ENCODE measurements at regions not wholly inside any gene's neighbourhood (a gene's known extent, or its start where the extent isn't known, plus 50 kb on each side); places are given as distances from the start of the nearest gene placed in this dataset.
A peak's percentile ranks its signal among the peaks of the same experiment; 100 is the strongest.
"Not testable (repeated sequence)": the region's sequence is repeated elsewhere in the genome, so short reads cannot be mapped to it uniquely, and the experiment has no call there.

DNA sequence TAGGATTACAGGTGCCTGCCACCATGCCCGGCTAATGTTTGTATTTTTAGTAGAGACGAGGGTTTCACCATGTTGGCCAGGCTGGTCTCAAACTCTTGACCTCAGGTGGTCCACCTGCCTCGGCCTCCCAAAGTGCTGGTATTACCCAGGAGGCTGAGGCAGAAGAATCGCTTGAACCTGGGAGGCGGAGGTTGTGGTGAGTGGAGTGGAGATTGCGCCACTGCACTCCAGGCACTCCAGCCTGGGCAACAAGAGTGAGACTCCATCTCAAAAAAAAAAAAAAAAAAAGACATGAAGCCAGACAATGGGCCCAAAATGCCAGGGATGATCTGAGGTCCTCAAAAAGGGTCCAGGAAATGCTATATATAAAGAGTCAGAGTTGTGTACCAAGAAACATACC is 392.9 kb downstream of the SEC14L1 start:
- DNase-seq = not testable (repeated sequence)

DNA sequence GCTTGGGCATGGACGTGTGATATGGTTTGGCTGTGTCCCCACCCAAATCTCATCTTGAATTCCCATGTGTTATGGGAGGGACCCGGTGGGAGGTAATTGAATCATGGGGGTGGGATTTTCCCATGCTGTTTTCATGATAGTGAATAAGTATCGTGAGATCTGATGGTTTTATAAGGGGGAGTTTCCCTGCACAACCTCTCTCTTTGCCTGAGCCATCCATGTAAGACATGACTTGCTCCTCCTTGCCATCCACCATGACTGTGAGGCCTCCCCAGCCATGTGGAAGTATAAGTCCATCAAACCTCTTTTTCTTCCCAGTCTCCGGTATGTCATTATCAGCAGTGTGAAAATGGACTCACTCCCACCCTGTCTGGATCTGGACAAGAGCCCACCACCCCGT is 393.4 kb downstream of the SEC14L1 start:
- DNase-seq = no peak

DNA sequence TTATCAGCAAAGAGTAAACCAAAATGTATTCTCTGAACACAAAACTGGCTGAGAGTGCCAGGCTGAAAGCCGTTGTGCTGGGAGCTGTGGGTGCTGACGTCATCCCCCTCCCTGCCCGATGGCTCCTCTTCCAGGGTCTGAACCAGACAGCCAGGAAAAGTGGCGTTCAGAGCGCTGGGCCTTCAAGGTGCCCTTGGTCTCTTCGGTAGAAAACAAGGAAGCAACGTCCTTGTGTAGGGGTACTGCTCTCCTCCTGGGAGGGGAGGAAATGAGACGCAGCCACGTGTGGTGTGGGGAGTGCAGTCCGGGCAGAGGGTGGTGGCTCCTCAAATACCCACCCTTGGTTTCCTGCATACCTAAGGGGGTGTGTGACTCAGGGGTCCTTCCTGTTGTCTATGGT is 394.7 kb downstream of the SEC14L1 start:
- no peak for DNase-seq

DNA sequence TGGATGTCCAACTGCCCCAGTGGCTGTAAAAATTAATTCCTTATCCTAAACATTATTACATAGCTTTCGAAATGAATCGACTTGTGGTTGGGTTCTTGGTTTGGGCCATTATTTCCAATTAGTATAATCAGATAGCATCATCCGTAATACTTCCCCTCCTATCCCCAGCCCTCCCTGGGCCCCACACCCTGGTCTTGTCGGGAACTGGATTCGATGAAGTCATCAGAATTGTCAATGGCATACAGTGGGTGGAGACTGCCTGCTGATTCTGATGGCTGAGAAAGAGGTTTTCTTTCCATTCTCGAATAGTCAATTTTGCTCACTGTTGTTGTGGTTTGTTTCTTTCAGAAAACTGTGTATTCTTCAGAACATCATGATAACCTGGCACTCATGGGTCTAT is 395.1 kb downstream of the SEC14L1 start:
- no peak for DNase-seq

DNA sequence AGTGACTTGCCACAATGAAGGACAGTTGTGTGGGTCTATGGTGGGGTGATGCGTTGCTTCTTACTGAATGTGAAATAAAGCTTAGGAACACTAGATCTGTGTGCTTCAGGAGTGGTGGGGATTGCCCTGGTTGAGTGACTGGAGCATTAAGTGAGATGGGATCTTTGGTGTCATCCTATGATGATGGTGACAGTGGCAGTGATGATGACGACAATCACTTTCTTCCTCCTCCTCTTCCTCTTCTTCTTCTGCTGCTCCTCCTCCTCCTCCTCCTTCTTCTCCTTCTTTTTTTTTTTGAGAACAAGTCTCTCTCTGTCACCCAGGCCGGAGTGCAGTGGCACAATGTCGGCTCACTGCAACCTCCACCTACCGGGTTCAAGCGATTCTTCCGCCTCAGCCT is 396.8 kb downstream of the SEC14L1 start:
- no peak for DNase-seq

DNA sequence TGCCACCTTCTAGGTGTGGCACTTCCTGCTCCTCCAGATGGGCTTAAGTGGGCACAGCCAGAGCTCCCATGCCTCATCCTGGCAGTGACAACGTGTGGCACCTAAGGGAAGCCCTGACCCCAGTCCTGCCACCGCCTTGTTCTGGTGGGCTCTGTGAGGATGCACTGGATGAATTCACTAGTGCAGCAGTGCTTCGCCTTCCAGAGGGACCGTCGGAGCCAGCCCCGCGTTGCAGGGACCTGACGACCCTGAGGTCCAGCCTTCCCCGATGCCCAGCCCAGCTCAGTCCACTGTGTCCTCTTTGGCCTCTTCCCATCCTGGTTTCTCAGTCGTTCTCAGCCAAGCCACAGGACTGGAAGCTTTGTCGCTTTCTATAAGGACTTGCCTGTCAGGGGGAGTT is 399.8 kb downstream of the SEC14L1 start:
- no peak for DNase-seq

DNA sequence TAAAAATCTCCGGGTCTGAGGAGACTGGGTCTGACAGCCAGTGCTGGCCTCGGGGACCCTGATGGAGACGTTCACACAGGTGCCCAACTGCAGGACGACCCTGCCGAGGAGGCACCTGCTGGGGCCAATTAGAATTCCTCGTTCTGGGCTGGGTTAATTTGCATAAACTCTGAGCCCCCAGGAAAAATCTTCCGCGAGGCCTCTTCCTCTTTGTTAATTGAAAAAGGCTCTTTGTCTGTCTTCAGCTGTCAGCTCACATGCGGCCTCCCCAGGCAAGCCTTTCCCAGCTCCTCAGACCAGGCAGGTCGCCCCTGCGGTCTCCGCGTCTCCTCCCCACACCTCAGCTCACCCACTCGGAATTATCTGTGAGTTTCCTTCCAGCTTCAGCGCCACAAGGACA is 400.2 kb downstream of the SEC14L1 start:
- no peak for DNase-seq

DNA sequence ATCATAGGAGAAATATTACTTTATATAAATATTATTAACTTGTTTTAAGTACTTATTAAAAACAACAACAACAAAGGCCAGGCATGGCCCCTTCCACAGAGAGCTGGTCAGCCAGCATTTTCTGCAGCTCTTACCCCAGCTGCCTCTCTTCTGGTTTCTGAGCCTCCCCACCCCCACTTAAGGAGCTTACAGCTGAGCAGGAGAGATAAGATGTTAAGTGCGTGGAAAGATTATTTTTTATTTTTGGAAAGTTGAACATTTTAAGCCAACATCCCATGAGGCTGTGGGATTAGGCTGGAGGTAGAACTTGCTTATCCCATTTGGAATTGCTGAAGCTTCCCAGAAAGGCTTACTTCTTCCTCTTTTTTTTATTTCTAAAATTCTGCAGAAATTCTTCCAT is 401.2 kb downstream of the SEC14L1 start:
- no peak for DNase-seq

DNA sequence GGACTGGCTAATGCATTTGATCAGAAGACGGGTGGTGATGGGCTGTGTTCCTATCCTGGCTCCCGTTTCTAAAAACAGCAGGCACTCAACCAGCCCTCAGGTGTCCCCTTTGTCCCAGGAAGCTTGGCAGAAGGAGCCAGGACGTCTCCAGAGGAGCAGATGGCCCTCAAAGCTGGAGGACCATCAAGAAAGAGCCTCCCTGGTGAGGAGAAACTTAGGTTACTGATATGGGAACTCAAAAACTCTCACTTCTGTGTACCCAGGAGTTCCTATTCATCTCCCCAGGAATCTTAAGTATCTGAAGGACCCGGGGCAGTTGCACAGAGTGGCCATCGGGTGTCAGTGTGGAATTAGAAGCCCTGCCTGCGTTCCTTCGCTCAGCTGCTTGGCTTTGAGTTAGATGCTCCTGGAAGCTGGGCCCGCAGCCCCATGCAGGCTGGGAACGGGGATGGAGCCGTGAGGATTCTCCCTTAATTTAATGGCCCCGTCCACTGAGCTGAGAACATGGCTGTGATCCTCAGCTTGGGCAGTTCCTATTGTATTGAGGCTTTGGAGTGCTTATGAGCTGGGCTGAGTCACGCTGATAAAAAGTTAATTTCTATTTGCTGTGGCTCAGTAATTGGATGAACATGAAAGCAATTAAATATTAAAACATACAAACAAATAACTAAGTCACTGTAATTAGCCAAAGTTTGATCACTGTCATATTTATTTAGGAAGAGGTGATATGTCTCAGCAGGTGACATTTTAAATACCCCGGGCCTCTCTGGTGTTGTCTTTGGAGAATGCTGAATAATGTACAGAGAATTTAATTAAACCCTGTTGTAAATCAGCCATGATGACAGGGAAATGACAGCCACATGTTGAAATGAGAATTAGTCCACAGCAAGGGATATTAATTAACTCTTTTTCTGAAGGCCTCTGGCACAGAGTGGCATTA is 402.1 kb downstream of the SEC14L1 start:
- peak; percentile 88 for DNase-seq

DNA sequence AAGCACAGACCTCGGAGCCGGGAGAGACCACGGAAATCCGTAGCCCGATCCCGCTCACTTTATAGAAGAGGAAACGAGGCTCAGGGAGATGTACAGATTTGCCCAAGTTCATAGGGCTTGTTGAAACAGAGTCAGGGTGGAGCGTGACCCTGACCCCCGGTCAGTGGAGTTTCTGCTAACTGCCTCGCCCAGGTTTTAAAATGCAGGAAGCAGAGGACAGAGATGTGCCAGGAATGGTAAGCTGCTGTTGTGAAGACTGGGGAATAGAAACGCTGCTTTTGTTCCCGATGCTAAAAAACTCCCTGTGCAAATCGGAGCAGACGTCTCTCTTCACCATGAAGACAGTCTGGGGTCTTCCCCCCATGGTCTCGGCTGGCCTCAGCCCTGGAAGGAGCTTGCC is 403.0 kb downstream of the SEC14L1 start:
- no peak for DNase-seq

DNA sequence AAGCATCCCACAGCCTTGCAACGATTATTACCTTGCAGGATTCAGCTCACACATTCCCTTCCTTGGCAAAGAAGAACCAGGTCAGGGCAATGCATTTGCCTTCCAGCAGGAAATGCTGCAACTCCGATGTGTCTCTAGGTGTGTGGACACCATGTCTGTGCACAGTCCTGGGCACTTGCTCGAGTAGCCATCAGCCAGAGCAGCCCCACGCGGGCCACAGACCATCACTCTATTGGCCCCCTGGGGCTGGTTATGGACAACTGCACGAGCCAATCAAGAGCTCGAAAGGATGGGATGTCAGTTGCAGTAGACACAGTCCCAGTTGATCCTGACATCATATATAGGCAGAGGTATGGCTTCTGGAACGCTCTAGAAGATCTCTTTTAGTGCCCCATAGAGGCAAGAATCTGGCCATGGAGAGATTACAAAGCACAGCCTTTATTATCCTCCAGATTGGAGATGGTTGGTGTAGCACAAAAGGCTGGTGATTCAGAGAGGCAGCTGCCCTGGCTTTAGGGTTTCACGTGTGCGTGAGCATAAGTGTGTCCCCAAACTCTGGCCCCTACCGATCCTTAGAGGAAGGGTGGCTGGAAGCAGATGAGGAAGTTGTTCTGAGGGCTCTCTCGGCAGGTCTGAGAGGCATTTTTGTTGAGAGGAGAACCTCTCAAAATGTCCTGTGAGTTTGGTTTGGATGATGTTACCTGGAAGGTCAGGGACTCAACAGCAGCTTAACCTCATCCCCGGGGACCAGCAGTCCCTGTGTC is 403.8 kb downstream of the SEC14L1 start:
- no peak for DNase-seq

DNA sequence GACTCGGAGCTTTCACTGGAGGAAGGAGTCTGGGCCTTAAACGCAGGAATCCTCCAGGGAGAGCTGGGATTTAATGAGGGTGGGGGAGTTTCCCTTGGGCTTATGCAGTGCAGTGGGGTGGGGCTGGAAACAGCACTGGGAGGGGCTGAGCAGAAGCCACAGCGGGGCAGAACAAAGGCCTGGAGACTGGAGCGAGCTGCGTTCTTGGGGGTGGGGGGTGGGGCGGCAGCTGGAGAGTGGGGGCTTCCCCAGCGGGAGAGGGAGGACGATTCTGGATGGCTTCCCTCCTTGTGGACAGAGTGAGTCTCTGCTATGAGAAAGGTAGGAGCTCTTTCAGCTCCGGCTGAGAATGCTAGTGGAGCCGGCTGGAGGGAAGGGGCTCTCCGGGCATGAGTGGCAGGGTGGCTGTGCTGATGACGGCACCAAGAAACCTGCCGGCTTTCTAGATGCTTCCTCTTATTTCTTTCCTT is 406.0 kb downstream of the SEC14L1 start:
- no peak for DNase-seq

DNA sequence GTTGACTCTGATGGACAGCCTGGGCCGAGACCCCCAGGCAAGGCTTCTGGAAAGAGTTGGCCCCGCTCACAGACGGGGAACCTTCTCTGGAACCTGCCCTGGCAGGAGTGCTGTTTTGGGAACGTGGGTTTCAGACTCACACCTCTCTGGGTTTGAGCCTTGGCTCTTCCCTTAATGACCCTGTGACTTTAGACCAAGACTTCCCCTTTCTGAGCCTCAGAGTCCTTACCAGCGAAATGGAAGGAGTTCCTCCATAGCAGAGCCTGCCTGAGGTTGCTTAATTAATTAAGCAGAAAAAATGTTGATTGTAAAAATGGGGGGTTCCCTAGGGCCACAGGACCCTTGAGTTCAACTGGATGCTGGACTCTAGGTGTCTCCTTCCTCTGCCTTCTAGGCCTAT is 408.2 kb downstream of the SEC14L1 start:
- DNase-seq = no peak

DNA sequence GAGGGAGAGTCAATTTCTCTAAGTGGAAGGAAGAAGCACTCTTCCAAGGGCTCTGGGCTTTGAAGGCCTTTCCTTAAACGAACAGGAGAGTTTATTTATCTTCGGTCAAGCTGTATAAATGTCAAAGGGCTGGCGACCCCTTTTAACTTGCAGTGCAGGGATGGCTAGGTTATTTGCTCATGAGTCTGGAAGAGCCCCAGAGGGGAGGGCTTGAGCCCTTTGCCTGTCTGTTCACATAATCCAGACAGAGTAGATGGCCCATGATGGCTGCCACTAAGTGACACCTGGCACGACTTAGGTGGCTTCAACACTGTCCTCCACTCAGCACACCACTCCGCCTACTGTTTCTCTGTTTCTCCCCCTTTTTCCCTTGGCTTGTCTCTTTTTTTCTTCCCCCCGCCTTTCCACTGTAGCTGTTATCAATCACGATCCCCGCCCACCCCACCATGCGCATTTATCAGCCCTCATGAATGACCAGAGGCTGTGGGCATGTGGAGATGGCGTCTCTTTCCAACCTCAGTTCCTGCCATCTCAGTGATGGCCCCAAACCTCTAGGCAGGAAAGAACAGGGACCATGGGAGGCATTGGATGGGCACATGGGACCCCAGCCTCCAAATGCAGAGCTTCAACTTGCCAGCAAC is 408.7 kb upstream of the TNRC6C start:
- DNase-seq = no peak

DNA sequence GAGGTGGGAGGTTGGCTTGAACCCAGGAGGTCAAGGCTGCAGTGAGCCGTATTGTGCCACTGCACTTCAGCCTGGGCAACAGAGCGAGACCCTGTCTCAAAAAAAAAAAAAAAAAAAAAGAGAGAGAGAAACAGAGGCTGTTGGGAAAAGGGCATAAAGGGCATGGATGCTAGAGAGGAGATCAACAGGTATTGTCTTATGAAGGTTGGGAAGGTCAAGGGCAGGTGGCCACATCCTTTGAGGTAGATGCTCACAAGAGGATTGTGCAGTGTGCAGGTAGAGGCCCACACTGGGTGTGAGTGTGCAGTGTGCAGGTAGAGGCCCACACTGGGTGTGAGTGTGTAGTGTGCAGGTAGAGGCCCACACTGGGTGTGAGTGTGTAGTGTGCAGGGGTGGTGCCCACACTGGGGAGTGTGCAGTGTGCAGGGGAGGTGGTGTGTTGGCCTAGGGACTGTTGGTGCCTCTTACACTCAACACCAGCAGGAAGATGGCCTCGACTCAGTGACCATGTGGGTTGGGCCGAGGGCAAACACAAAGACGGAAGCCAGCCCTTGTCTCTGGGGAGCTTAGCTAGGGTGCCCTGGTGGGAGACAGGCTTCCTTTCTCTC is 404.9 kb upstream of the TNRC6C start:
- no peak for DNase-seq

DNA sequence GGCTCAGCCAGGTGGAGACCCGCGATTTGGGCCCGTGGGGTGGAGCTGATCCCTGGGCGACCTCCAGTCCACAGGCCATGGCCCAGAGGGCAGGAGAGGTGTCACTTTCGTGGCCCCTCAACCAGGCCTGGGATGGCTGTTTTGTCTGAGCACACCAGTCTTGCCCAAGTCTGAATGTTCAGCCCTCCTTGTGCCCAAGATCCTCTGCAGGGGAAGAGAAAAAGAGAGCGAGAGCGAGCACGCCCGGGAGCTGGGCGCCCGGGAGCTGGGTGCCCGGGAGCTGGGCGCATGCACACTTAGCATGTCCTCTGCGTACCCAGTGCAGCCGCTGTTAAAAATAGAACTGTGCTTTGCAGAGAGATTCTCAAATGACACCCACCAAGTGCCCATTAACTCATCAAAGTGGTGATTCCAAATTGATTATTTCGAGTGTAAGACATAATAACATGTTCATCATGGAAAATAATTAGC is 403.3 kb upstream of the TNRC6C start:
- DNase-seq = no peak

DNA sequence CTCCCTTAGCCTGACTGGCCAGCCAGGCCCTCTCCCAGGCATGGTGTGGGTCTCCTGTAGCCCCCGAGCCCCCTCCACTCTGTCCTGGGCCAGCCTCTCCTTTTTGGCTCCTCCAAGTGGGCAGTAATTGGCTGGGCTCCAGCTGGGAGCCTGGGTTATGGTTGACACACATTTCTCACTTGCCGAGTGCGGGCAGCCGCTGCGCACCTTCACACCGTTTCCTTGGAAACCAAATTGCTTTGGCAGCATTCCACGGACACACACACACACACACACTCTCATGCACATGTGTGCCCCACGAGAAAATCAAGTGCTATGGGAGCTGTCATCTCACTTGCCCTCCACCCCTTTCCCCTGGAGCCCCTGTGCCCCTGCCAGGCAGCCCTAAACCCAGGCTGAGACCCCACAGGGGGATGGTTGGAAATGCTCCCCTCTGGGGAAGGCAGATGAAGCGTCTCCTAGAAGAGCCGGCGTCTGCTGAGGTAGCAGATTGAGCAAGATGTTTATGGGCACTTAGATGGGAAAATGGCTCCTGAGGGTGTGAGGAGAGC is 402.7 kb upstream of the TNRC6C start:
- peak; percentile 61 for DNase-seq

DNA sequence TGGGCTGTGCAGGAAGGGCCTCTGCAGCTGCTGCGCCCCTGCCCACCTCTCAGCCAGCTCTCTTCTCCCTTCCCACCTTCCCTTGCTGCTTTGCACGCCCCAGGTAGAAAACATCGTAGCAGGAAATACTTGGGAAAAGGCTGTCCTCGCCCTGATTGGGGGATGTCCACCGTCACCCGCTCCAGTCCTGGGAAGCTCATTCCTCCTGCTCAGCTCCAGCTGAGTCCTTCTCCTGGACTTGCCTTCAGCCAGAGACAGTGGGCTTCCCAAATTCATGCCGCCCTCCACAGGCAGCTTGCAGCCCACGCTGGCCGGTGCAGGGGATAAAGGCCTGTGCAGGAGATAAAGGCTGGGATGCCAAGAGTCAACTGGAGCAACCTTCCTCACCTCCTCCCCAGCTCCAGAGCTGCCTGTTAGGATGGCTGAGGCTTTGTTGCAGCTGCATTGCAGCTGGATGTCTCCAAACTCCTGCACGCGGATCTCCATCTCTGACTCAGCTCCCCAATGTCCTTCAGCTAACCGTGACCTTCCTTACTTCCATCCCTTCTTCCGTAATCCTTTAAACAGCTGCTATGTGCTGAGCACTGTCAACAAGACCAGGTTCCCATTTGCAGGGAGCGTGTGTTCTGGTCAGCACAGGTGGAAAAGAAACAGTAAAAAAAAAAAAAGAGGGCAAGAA is 402.0 kb upstream of the TNRC6C start:
- DNase-seq = no peak

DNA sequence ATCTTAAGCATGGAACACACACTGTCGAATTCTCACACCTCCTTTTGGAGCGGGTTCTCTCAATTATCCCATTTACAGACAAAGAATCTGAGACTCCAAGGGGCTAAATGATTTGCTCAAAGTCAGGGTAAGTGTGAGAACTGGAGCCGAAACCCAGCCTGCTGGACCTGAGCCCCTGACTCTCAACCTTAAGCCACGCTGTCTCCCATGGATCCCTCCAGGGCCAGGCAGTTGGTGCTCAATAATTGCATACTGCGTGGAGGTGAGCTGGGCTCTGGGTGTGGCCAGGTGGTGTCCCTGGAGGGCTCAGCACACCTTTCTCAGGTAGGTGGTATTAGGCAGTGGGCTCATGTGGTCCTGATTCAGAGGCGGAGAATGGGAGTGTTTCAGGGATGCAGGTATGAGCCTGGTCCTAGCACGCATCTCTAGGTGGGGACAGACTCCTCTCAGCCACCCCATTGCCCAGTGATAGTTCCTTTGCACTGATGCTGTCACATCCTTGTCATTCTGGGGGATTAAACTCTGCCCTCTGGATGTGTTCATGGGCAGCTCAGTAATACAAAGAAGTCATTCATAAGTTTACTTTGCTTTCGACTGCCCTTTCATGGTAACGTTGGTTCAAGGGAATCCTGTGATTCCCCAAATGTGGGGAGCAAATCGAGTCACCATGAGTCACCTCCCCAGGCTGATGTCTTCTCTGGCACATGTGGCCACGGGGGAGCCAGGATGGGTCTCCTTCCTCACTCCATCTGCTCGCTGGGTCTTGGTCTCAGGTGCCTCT is 399.5 kb upstream of the TNRC6C start:
- DNase-seq = no peak

DNA sequence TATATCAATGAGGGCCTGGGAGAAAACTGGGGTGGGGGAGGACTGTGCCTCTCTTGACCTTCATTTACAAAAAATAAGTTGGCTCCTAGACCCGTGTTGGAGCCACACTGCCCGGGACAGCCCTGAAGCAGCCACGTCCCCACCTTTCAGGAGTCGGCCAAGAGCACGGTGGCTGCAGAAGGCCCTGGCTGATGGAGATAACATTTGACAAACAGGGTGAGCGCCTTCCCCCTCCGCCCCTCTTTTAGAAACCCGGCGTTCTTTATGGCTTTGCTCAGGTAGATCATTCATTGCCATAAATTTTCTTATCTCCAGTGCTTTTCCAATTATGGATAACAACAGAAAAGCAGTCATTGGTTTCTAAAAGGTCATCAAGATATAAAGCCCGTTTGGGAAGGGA is 398.1 kb upstream of the TNRC6C start:
- DNase-seq = no peak

DNA sequence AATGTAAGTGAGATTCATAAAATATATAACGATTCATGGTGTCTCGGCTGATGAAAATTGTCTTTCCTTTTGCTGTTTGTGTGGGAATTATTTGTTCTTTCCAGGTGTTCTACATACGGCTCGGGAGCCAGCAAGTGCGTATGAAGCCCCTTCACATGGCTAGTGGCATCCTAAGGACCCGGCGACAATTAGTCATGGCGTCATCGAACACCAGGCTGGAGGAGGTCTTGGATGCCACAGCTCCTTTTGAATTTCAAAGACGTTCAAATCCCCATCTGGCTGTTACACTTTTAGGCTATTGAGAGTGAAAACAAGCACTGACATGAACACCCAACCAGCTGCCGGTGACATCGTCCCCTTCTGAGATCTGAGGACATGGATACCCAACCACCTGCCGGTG is 397.7 kb upstream of the TNRC6C start:
- DNase-seq = no peak
